NB4 (cell line): ENCODE measurements at regions not wholly inside any gene's neighbourhood (a gene's known extent, or its start where the extent isn't known, plus 50 kb on each side); places are given as distances from the start of the nearest gene placed in this dataset.

Experiments used
- POLR2A ChIP-seq: IDR thresholded peaks from 2 replicates; pipeline ENCODE4 v1.6.1; 2011; ENCODE audit warnings: mild to moderate bottlenecking; ENCODE audit not compliant: insufficient read length; ENCODE audit errors: extremely low read depth
- TF ChIP-seq, protein P1 (sequence below): IDR thresholded peaks from one replicate; pipeline ENCODE4 v1.5.1; 2012; ENCODE audit warnings: low read depth, low read length

DNA sequence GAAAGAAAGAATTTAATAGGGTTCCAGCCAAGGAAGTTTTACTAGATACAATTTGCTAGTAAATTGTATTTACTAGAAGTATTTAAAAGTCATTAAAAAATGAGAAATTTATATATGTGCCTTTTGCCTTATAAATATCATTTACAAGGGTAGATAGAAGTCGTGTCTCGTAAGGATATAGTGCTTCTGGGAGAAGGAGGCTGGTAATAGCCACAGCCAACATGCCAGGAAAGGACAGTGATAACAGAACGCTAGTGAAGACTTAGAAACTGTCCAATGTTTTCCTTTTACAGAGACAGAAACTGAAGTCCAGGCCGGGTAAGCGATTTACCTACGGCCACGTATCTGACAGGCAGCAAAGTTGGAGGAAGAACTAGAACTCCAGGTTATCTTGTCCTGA is 113.5 kb upstream of the LRRN1 start:
- TF ChIP-seq, protein P1, sequence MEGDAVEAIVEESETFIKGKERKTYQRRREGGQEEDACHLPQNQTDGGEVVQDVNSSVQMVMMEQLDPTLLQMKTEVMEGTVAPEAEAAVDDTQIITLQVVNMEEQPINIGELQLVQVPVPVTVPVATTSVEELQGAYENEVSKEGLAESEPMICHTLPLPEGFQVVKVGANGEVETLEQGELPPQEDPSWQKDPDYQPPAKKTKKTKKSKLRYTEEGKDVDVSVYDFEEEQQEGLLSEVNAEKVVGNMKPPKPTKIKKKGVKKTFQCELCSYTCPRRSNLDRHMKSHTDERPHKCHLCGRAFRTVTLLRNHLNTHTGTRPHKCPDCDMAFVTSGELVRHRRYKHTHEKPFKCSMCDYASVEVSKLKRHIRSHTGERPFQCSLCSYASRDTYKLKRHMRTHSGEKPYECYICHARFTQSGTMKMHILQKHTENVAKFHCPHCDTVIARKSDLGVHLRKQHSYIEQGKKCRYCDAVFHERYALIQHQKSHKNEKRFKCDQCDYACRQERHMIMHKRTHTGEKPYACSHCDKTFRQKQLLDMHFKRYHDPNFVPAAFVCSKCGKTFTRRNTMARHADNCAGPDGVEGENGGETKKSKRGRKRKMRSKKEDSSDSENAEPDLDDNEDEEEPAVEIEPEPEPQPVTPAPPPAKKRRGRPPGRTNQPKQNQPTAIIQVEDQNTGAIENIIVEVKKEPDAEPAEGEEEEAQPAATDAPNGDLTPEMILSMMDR = no peak
- no peak for TF ChIP-seq POLR2A
